GM12891 (cell line): ENCODE measurements at regions not wholly inside any gene's neighbourhood (a gene's known extent, or its start where the extent isn't known, plus 50 kb on each side); places are given as distances from the start of the nearest gene placed in this dataset.

Experiments
- POLR2A ChIP-seq: IDR thresholded peaks from 2 replicates; pipeline ENCODE4 v1.6.1; 2011; ENCODE audit warnings: low read depth, low read length, control low read depth
- SPI1 ChIP-seq: IDR thresholded peaks from 2 replicates; pipeline ENCODE4 v1.6.1; 2011; ENCODE audit warnings: low read depth, low read length, control low read depth
- TAF1 ChIP-seq: IDR thresholded peaks from 2 replicates; pipeline ENCODE4 v1.6.1; 2011; ENCODE audit warnings: low read depth, low read length, control low read depth

DNA sequence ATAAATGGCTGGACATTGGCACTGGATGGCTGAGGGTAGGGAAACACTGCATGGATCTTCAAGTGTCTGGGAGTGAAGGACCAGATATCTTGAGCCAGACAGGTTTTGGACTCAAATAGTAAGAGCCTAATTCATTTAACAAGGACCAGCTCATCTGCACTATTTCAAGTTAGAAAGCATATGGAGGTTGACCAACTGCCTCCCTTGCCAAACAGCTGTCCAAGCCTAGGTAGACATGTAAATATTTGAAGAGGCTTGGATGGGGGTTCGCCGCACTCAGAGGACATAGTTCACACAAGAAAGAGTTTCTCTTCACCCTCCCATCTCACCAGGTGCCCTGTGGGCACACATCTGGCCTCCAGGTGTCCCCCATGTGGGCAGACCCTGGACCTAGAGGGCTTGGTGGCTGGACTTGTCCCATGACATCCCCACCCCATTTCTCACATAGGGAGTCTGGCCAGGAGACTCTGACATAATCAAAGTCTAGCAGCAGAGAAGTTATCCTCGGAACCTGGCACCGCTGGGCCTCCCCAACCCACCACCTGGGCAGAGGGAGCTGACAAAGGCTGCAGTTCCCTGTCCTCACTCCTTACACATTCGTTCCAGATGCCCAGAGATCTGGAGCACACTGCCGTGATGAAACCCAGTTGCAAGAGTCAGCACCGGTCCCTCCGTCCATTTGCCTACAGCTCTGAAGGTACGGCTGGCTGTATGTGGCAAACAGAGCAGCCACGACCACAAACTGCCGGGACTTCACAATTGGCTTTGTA lies 116.9 kb upstream of the GDF10 start:
- TF ChIP-seq TAF1 (no peak), SPI1 (no peak), POLR2A (no peak)
